Kidney (tissue), 13 donors: ENCODE measurements at regions not wholly inside any gene's neighbourhood (a gene's known extent, or its start where the extent isn't known, plus 50 kb on each side); places are given as distances from the start of the nearest gene placed in this dataset.
"Not testable (repeated sequence)": the region's sequence is repeated elsewhere in the genome, so short reads cannot be mapped to it uniquely, and the experiment has no call there.

Source experiments
- DNase-seq, 5 donors: peaks; one replicate each; pipeline ENCODE4 v3.0.0-alpha.2; 2013 to 2020
- FAIRE-seq: peaks from 2 replicates; lab custom pipeline; 2012; peaks lifted over from hg19 to GRCh38; lab: Jason Lieb, UNC
- H3K27ac ChIP-seq, 2 donors: one replicate each; pipeline ENCODE4 v1.7.0; 2013; ENCODE audit warnings: low read depth in 2 of 2, low read length in 2 of 2, inconsistent platforms in 1 of 2
- H3K27me3 ChIP-seq: one replicate; pipeline ENCODE4 v1.7.1; 2013; ENCODE audit warnings: low read length, inconsistent platforms; ENCODE audit not compliant: control insufficient read depth, insufficient read depth
- H3K36me3 ChIP-seq, 3 donors: one replicate each; pipeline versions ENCODE4 v1.7.0 to v1.7.1; 2013; ENCODE audit warnings: low read length in 3 of 3, control low read depth in 1 of 3, inconsistent platforms in 1 of 3; ENCODE audit not compliant: insufficient read depth in 3 of 3, control insufficient read depth in 2 of 3
- H3K4me1 ChIP-seq, 3 donors: one replicate each; pipeline versions ENCODE4 v1.7.0 to v1.7.1; 2013; ENCODE audit warnings: low read length in 3 of 3, inconsistent platforms in 1 of 3, low read depth in 1 of 3; ENCODE audit not compliant: control insufficient read depth in 2 of 3, insufficient read depth in 2 of 3
- H3K4me3 ChIP-seq, 3 donors: one replicate each; pipeline versions ENCODE4 v1.7.0 to v1.8.1; 2013; ENCODE audit warnings: low read length in 3 of 3, control low read depth in 1 of 3, inconsistent platforms in 1 of 3
- H3K9ac ChIP-seq, 3 donors: one replicate each; pipeline versions ENCODE4 v1.7.0 to v1.7.1; 2013; ENCODE audit warnings: low read length in 3 of 3, control low read depth in 1 of 3, inconsistent platforms in 1 of 3
- H3K9me3 ChIP-seq, 3 donors: one replicate each; pipeline versions ENCODE4 v1.7.0 to v1.7.1; 2013; ENCODE audit warnings: low read length in 3 of 3, control low read depth in 1 of 3, inconsistent platforms in 1 of 3; ENCODE audit not compliant: control insufficient read depth in 2 of 3, insufficient read depth in 1 of 3
- intact Hi-C: fragments of 100-400 bp; cut with DNase I; formaldehyde crosslinking; loops from one replicate; pipeline ENCODE4 v1.11.1; 2022
- TF ChIP-seq, protein P1 (sequence below): IDR thresholded peaks from 3 replicates; pipeline ENCODE4 v1.5.1; 2012; ENCODE audit warnings: mild to moderate bottlenecking, moderate library complexity, borderline replicate concordance; ENCODE audit not compliant: insufficient read depth; ENCODE audit errors: extremely low read depth
- donor health status: control.
- donor health status: control.
- donor health status: control.
- donor health status: control.
- donor health status: control.
- donor health status: DM: yes; HTN: yes; CAD: no.
- donor health status: Normal renal cell carcinoma (clear cell type).

DNA sequence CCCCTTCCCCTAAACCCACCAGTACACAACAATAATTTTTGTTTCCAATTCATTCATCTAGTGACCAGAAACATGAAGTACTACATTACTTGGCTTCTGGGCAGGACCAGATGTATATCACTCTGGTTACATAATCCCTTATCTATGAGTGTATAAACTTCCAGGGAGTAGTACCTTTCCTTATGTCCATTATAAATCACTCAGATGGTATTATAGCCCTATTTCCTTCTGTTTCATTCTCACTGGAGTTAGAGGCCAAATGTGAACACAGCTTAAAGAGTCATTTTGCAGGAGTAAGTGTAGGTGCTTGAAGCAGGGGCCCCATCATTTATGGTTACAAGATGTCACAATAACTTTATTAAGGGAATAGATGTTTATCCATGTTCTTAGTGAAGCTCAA, 894.4 kb upstream of the NXPH2 start:
- H3K4me3 ChIP-seq, result no peak overlapping the region
- no peak overlapping the region for H3K9ac ChIP-seq
- no peaks in the 10 kb centered on the region for H3K9me3 ChIP-seq
- no peaks in the 10 kb centered on the region for H3K36me3 ChIP-seq
- H3K4me1 ChIP-seq, result no peaks in the 10 kb centered on the region
- H3K27me3 ChIP-seq, result no peaks in the 10 kb centered on the region
- FAIRE-seq (no peak), DNase-seq (peak in 2 of 5 donors; percentile 15 to 21)
- intact Hi-C loops, result no loop called here
- H3K27ac ChIP-seq, result no peak overlapping the region
- TF ChIP-seq, protein P1, sequence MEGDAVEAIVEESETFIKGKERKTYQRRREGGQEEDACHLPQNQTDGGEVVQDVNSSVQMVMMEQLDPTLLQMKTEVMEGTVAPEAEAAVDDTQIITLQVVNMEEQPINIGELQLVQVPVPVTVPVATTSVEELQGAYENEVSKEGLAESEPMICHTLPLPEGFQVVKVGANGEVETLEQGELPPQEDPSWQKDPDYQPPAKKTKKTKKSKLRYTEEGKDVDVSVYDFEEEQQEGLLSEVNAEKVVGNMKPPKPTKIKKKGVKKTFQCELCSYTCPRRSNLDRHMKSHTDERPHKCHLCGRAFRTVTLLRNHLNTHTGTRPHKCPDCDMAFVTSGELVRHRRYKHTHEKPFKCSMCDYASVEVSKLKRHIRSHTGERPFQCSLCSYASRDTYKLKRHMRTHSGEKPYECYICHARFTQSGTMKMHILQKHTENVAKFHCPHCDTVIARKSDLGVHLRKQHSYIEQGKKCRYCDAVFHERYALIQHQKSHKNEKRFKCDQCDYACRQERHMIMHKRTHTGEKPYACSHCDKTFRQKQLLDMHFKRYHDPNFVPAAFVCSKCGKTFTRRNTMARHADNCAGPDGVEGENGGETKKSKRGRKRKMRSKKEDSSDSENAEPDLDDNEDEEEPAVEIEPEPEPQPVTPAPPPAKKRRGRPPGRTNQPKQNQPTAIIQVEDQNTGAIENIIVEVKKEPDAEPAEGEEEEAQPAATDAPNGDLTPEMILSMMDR, result no peak

DNA sequence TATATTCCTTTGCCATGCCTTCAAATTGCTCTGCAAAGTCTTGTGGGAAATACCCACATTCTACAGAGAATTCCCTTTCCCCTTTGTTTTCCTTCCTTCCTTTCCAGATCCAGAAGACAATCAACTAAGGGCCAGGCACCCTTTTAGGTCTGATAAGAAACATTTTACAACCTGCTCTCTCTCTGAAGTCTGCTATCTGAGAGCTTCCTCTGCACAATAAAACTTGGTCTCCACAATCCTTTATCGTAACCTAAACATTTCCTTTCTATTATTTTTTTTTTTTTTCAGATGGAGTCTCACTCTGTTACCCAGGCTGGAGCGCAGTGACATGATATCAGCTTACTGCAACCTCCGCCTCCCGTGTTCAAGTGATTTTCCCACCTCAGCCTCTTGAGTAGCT, 893.3 kb upstream of the NXPH2 start:
- H3K36me3 ChIP-seq, H3K9ac ChIP-seq, FAIRE-seq, H3K9me3 ChIP-seq, H3K27ac ChIP-seq, DNase-seq, intact Hi-C loops, H3K4me1 ChIP-seq, H3K4me3 ChIP-seq, H3K27me3 ChIP-seq: not testable (repeated sequence)

DNA sequence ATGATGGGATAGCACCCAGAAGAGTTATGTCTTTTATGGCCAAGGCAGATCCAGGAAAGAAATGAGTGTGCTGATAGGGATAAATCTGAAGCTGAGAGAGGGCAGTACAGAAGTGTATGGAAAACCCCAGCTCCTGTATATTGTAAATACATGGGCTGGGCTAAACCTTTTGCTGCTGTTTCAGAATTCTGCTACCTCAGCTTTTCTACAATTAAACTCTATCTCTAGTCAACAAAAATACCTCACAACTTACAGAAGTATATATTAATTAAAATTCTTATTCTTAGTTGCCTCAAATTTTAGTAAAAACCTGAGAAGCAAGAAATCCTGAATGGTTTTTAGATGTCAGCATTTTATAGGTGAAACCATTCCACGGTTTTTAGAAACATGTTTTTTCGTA, 889.5 kb upstream of the NXPH2 start:
- intact Hi-C loops, result no loop called here
- no peaks in the 10 kb centered on the region for H3K9me3 ChIP-seq
- no peak overlapping the region for H3K4me3 ChIP-seq
- no peak overlapping the region for H3K27ac ChIP-seq
- H3K36me3 ChIP-seq, result no peaks in the 10 kb centered on the region
- FAIRE-seq (no peak), DNase-seq (no peak)
- TF ChIP-seq, protein P1, result no peak
- no peaks in the 10 kb centered on the region for H3K27me3 ChIP-seq
- H3K9ac ChIP-seq, result no peak overlapping the region
- no peaks in the 10 kb centered on the region for H3K4me1 ChIP-seq

DNA sequence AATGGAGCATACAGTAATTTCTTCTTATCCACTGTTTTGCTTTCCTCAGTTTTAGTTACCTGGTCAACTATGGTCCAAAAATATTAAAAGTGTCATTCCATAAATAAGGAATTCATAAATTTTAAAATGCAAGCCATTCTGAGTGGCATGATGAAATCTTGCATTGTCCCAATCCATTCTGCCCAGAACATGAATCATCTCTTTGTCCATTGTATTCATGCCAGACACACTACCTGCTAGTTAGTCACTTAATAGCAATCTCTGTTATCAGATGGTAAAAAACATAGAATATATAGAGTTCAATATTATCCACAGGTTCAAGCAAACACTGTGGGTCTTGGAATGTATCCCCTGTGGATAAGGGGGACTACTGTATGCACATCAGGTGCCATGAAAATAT, 872.2 kb upstream of the NXPH2 start:
- TF ChIP-seq, protein P1, result no peak
- DNase-seq (no peak), FAIRE-seq (no peak)
- no peak overlapping the region for H3K27ac ChIP-seq
- H3K4me1 ChIP-seq, result no peaks in the 10 kb centered on the region
- no peak overlapping the region for H3K4me3 ChIP-seq
- H3K9me3 ChIP-seq, result no peaks in the 10 kb centered on the region
- H3K9ac ChIP-seq, result no peak overlapping the region
- H3K27me3 ChIP-seq, result no peaks in the 10 kb centered on the region
- intact Hi-C loops, result no loop called here
- no peaks in the 10 kb centered on the region for H3K36me3 ChIP-seq
